ENCODE measurements at regions not wholly inside any gene's neighbourhood (a gene's known extent, or its start where the extent isn't known, plus 50 kb on each side); places are given as distances from the start of the nearest gene placed in this dataset.

- Histone ChIP-seq H2AFZ (ENCODE audit: low read length) (peak overlapping the region; percentile 90), H3K27ac (ENCODE audit: extremely low read length, insufficient read depth, low read length) (peak overlapping the region; percentile 17), H4K20me1 (ENCODE audit: insufficient read depth, low read length) (no peaks in the 10 kb centered on the region), H3K36me3 (replicated peaks in 1 of 2; ENCODE audit: control insufficient read depth in 1 of 2, insufficient read depth in 2 of 2, low read length in 2 of 2) (no peaks in the 10 kb centered on the region), H3K9me3 (ENCODE audit: low read length) (no peaks in the 10 kb centered on the region), H3K4me2 (ENCODE audit: low read depth, low read length) (peak overlapping the region; percentile 95), H3K79me2 (ENCODE audit: insufficient read depth, low read length) (no peaks in the 10 kb centered on the region), H3K4me1 (ENCODE audit: insufficient read depth, low read length) (peaks cover 47% of the 10 kb centered on the region), H3K27me3 (ENCODE audit: control insufficient read depth in 1 of 2, insufficient read depth in 2 of 2, low read length in 2 of 2) (peaks cover 0 to 12% of the 10 kb centered on the region in 2 experiments; a peak in 3 of 5 replicates), H3K4me3 (replicated peaks in 1 of 3; ENCODE audit: insufficient read depth in 1 of 3, low read depth in 2 of 3, low read length in 3 of 3) (peak overlapping the region; percentile 47 to 69 (median 69)), H3K9ac (ENCODE audit: insufficient read depth, low read depth, low read length) (peak overlapping the region; percentile 60)
- CTCF ChIA-PET (ENCODE audit: low intra/inter-chr PET ratio, low total read pairs): no interaction called here
- POLR2A ChIA-PET: interaction anchor here (0.8 to 3.8 kb wide), 12 partner anchors 8 to 215 kb away, joined by 3 to 62 read pairs (median 8); partner anchors contain the start of gene FOXA2
- ATAC-seq: peak; percentile 90
- BruUV-seq (replicated peaks): no TSS peak
- in situ Hi-C loops (cut with HindIII; ENCODE audit: extremely low pct_ligation_motif_present, low pct_unique_long_range_greater_than_20kb): no loop called here
- FAIRE-seq: peak; percentile 71
- intact Hi-C loops (cut with micrococcal nuclease; ENCODE audit: unreplicated experiment): loop anchor here (1.0 to 5.0 kb wide), 4 partner anchors 8 to 181 kb away; partner anchors contain the start of gene FOXA2
- 0% methylated on average over 13 of the region's 13 CpGs for WGBS (ENCODE audit: low lambda C conversion rate)
- DNase-seq (ENCODE audit: low spot score): peak; percentile 77
- no peak for TF ChIP-seq PRDM15 (CRISPR knock-in tag; IDR thresholded peaks at IDR 0.05)
- 0 out of 2 replicates have a peak, but pooled peaks have one; percentile 6 for TF ChIP-seq RFX3 (CRISPR knock-in tag; IDR thresholded peaks at IDR 0.05)
- TF ChIP-seq ZNF790 (CRISPR knock-in tag; IDR thresholded peaks at IDR 0.05; ENCODE audit: borderline replicate concordance): 0 out of 2 replicates have a peak, but pooled peaks have one; percentile 5
- TF ChIP-seq MAFF (IDR thresholded peaks at IDR 0.05; ENCODE audit: low read depth, low read length): 0 out of 2 replicates have a peak, but pooled peaks have one; percentile 38
- 0 out of 2 replicates have a peak, but pooled peaks have one; percentile 23 for TF ChIP-seq ZNF615 (CRISPR knock-in tag; IDR thresholded peaks at IDR 0.05; ENCODE audit: borderline replicate concordance)
- peak; percentile 9; the same call in 1 of the 2 replicates for TF ChIP-seq MIER3 (CRISPR knock-in tag; IDR thresholded peaks at IDR 0.05; ENCODE audit: borderline replicate concordance)
- no peak for TF ChIP-seq MYNN (CRISPR knock-in tag; IDR thresholded peaks at IDR 0.05; ENCODE audit: low read depth)
- TF ChIP-seq ISL2 (CRISPR knock-in tag; IDR thresholded peaks at IDR 0.05): peak; percentile 33; the same call in 1 of the 2 replicates
- peak; percentile 76 for TF ChIP-seq TFAP4 (IDR thresholded peaks at IDR 0.05; ENCODE audit: borderline replicate concordance, low read depth)
- peak; percentile 87 for TF ChIP-seq FOXP4 (CRISPR knock-in tag; IDR thresholded peaks at IDR 0.05)
- TF ChIP-seq CBFB (CRISPR knock-in tag; IDR thresholded peaks at IDR 0.05): peak; percentile 3; the same call in 1 of the 2 replicates
- TF ChIP-seq MBNL3 (CRISPR knock-in tag; conservative IDR thresholded peaks at IDR 0.05): no peak
- TF ChIP-seq EP300 (IDR thresholded peaks at IDR 0.05; ENCODE audit: low read depth in 2 of 2, low read length in 2 of 2): 0 out of 4 replicates have a peak, but pooled peaks of 1 of the 2 experiments have one; percentile 33
- no peak for TF ChIP-seq EP300 (CRISPR knock-in tag; IDR thresholded peaks at IDR 0.05; ENCODE audit: borderline replicate concordance)
- peak; percentile 87 for TF ChIP-seq FOXA3 (CRISPR knock-in tag; IDR thresholded peaks at IDR 0.05)
- TF ChIP-seq ZNF724P (CRISPR knock-in tag; IDR thresholded peaks at IDR 0.05; ENCODE audit: borderline replicate concordance): 0 out of 2 replicates have a peak, but pooled peaks have one; percentile 33
- TF ChIP-seq GATA4 (IDR thresholded peaks at IDR 0.05; ENCODE audit: borderline replicate concordance, low read depth): 0 out of 2 replicates have a peak, but pooled peaks have one; percentile 19
- peak; percentile 73; the same call in 1 of the 2 replicates for TF ChIP-seq SAP130 (CRISPR knock-in tag; IDR thresholded peaks at IDR 0.05; ENCODE audit: low read depth)
Measured at GRCh38 chr20:22403632-22404361, 180.6 kb downstream of the FOXA2 start.

Measured in HepG2 (cell line).